DMS114 treated with DMSO at 0.1 percent for 48 hours (cell line): ENCODE measurements at regions not wholly inside any gene's neighbourhood (a gene's known extent, or its start where the extent isn't known, plus 50 kb on each side); places are given as distances from the start of the nearest gene placed in this dataset.
"Not testable (repeated sequence)": the region's sequence is repeated elsewhere in the genome, so short reads cannot be mapped to it uniquely, and the experiment has no call there.

Source experiments
- DNase-seq: peaks from one replicate; lab custom pipeline; 2025; ENCODE audit not compliant: unreplicated experiment; lab: John Stamatoyannopoulos, UW

DNA sequence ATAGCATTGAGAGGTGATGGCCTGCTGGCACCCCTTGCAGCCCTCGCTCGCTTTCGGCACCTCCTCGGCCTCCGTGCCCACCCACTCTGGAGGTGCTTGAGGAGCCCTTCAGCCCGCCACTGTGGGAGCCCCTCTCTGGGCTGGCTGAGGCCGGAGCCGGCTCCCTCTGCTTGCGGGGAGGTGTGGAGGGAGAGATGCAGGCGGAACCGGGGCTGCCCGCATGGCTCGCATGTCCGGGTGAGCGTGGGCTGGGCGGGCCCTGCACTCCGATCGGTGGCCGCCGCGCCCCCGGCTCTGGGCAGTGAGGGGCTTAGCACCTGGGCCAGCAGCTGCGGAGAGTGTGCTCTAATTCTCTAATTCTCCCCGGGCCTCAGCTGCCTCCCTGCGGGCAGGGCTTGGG lies 101.1 kb downstream of the KIF4B start:
- no peak for DNase-seq

DNA sequence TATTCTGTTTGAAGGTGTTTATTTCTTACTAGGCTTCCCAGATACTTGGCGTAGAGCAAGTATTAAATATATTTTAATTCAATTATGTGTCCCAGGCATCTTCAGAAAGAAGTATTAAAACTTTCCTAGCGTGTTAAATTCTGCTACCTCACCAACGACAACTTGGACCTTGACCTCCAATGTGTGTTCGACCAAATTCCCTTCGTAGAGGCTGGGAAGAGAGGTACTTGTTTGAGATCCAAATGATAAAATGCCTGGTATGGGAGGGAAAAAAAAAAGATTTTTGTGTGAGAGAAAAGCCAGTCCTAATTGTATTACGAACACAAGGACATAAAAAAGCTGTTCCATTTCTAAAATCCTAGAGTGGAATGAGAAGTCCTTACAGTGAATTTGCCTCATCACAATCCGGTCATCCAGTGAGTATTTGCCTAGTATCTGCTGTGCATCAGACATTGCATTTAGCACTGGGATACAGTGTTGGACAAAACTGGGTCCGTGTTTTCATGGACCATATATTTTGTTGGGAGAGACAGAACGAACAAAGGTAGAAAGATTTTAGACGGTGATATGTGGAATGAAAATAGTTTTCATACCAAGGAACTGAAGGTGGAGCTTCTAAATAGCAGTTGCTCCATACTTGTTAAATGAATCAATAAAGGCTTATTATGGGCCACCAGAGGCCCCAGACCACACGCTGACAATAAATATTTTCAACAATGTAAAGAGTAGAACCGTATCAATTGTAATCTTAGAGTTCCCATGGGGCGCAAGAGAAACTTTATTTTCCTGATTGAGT lies 103.1 kb downstream of the KIF4B start:
- DNase-seq = no peak

DNA sequence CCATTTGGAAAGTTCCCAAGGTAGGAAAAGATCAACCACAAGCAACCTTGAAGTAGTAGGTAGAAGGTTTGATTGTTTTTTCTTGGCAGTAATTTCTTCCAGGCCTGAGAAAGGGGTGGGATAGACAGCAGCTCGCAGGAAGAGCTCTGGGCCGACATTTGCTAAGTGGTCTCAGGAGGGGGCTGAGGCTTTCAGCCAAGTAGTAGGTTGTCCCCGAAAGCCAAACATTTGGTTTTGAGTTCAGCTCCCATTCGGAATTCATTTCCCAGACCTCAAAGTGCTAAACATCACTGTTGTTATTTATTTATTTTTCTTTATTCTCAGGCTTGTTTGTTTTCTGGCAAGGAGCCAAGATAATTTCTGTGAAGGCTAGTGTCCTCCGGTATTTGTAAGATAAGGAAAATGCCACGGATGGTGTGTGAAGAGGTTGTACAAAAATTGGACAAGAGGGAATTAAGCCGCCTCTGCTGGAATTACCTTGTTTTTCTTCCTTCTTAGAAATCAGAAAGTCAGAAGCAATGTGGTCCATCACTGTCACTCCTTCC lies 112.1 kb downstream of the KIF4B start:
- no peak for DNase-seq

DNA sequence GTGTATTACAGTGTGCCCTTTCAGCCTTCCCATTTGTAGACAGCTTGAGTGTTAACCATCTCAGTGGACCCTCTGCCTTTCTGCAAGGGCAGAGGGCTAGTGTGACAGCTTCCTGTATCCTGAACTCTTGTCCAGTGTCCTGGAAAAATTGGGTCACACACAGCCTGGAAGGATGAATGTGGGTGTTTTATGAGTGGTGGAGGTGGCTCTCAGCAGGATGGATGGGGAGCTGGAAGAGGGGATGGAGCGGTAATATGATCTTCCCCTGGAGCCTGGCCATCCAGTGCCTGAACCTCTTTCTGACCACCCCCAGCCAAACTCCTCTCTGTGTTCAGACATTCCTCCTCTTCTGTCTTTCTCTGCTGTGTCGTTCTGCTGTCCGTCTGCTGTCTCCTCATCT lies 113.0 kb downstream of the KIF4B start:
- DNase-seq = no peak

DNA sequence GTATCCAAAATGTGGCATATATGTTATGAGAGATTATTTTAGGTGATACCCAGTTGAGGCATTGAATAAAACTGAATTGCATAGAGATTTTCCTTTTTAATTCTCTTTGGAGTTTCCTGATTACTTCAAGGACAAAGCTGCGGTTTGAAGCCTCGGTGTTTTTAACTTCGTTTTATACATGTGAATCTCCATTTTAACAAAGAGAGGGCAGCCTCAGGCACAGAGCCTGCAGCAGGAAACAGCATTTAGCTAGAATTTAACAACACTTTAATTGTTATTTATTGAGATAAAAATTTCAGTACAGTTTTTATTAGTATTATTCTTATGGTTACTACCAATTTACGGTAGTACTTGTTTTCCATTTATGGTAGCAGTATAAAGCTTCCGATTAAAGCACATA lies 114.0 kb downstream of the KIF4B start:
- no peak for DNase-seq

DNA sequence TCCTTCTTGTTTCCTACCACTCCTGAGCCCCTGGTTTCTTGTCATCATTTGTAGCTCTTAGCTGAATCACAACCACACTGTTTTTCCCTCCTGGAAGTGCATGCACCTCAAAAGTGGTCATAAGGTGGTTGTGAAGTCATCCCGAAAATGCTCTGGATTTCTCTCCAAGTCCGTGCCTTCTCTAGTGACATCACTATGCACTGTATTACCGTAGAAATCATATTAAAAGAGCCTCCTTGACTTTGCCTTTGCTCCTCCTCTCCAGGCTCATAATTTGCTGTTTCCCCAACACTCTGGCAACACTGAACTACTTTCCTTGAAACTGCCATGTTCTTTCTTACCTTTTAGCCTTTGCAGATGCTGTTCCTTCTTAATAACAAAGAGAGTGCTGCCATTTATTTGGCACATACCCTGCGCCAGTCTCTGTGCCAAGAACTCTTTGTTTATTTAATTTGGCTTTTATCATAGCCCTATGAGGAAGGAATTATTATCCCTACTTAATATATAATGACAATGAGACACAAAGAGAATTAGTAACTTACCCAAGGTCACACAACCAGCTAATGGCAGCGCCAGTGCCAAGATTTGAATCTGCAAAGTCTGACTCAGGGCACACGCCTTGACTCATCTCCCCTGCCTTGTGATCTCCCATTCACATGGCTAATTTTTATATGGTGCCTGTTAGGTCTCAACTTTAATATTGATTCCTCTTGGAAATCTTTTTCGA lies 115.4 kb downstream of the KIF4B start:
- no peak for DNase-seq

DNA sequence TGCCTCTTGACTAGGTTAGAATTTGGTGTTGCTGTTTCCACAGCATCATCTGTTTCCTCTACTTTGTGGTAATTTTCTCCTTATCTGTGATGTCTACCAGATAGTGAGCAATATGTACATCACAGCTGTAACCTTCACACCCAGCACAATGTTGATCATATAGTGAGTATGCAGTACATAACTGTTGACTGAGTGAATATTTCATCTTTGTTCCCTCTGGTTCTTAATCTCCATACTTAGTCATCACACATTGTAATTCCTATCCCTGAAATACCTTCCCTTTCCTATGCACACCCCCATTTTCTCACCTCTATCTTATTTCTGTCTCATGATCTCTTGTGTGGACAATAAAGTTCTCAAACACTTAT lies 115.9 kb downstream of the KIF4B start:
- no peak for DNase-seq

DNA sequence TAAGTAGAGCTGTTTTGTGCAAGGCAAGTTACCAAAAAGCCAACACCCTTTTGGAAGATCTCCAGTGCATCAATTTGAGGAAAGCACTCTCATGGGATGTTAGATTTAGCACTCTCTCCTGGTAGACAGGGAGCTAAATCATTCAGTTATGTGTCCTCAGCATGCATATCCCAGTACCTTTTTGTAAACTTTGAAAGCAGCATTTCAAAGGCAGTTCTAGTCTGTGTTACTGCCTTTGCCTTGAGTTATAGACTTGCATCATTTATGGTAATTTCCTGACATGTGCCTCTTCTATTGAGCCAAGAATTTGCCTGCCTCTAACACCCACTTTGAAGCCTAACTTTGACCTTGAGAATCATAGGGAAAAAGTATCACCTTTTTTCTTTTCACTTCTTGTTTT lies 120.6 kb downstream of the KIF4B start:
- DNase-seq = no peak

DNA sequence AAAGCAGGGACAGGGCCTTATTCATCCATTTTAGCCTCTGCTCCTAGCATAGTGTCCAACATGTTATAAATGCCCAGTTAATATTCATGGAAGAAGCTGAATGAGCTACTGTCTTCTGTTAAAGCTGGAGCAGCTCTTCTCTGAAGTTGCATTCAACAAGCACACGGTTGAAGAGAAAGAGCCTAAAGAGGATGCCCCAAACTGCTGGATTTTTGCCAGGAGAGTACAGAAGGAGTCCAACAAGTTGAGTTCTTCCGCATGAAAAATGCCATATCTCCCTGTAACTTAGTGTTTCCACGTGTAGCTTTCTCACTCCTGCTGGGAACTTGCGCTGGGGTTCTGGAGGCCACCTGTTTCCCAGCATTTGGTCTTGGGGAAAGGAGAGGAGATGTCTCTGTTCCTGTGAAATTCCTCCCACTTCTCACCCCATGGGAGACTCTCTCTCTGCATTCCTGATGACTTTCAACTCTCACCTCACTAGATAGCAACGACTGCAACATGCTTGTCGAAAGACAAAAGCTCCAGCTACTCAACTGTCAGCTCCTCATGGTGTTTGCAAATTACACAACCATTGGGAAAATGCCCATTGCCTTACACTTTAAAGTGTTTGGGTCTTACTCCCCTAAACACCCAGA lies 122.8 kb downstream of the KIF4B start:
- no peak for DNase-seq

DNA sequence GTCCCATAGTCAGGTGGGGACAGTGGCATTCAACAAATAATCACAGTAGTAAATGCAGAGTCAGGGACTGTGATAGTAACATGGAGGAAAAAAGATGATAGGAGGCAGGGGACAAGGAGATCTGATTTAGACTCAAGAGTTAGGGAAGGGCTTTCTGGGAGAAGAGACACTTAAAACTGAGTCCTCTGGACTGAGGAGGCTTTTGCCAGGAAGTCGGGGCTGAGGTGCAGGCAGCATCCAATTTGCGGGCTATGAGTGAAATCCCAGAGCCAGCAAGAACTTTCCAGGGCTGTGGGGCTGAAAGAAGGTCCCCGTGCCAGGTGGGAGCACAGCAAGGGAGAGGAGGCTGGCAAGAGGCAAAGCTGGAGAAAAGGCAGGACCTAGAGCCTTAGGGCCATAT lies 124.1 kb downstream of the KIF4B start:
- no peak for DNase-seq

DNA sequence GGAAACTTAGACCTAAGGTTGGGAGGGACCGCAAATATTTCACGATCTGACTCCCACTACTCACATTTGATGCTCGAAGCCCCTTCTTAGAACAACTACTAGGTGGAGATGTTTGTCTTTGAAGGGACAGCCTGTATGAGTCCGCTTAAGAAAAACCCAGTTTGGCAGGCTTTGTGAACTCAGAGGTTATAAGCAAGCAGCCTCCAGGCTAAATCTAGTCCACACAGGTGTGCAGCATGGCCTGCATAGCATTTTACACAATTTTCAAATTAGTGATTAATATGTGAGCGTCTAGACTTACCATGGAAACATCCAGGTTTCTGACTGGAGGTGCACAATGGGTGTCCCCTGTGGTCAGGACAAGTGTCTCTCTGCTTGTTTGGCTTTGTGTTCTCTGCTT lies 127.1 kb downstream of the KIF4B start:
- no peak for DNase-seq

DNA sequence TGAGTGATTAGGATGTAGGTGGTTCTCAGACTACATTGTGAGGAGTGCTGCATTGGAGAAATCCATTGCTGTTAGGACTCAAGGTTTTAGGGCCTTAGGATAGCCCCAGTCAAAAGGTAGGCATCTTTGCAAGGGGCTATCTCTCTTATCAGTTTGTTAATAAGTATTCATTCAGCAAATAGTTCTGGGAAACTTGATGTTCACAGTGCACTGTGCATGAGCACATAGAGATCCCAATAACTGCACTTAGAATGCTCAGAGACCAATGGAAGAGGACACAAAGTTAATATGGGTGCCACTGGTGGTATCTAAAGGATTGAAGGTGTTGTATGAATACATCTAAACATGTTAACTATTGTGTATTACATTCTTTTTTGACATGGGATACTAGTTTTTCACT lies 131.4 kb downstream of the KIF4B start:
- DNase-seq = no peak

DNA sequence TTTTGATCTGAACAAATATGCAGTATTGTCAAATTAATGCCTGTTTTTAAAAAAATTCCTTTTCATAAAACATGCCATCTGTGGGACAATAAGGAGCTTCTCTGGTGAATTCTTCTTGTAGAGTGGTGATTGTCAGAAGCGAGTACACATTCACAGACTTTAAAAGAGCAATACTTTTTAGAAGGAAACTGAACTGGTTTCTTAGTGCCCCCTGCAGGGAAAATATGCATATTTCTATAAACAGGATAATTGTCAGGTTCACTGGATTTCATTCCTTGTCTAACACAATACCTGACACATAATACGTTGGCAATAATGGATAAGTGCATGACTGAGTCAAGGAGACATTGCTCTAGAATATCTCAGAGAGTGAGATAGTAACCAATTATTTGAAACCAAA lies 133.7 kb downstream of the KIF4B start:
- no peak for DNase-seq

DNA sequence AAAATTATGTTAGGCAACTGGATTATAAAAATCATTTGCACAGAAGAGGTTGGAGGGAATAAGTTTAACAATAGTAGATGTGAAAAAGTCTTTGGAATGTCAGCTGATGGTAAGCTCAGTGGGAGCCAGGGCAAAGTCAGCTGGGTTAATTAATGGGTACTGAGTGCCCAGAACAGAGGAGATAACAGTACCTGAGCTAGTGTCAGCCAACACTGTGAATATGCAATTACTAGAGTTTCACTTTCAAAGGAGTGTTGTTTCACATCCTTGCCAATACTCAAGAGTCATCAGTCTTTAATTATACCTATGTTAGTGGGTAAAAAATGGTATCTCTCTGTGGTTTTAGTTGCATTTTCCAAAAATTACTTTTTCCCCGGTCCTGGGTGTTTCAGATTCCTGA lies 135.1 kb downstream of the KIF4B start:
- no peak for DNase-seq

DNA sequence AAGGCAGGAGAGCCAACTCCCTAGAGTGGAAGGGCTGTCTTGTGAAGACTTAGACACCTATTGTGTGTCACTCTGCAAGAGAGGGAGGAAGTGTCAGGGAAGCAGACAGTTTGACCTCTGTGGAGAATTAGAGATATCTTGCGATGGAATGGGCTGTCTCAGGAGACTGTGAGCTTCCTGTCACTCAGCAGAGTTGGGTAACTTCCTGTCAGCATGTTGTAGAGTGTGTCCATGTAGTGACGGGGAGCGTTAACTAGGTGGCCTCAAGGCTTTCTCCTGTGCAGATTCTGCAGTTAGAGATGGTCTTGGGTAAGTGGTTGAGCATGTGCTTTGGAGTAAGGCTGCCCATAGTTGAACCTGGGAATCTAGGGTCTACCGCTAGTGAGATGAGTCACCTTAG lies 136.5 kb downstream of the KIF4B start:
- DNase-seq = no peak

DNA sequence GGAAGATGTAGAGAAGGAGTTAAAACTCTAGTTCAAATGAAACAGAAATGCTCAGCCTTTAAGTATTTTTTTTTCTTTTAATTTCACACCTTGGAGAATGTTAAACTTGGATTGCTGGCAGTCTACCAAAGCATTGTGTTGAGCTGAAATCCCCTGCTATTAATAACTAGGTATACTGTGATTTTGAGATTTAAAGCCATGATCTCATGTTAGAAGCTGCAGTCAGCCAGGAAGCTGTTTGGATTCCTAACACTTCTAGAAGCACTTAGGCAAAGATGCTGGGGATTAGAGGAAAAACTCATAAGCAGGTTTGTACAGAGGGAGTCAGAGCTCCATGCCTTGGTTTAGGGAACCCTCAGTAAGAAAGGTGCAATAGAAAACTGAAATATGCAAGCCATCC lies 141.4 kb downstream of the KIF4B start:
- DNase-seq = no peak

DNA sequence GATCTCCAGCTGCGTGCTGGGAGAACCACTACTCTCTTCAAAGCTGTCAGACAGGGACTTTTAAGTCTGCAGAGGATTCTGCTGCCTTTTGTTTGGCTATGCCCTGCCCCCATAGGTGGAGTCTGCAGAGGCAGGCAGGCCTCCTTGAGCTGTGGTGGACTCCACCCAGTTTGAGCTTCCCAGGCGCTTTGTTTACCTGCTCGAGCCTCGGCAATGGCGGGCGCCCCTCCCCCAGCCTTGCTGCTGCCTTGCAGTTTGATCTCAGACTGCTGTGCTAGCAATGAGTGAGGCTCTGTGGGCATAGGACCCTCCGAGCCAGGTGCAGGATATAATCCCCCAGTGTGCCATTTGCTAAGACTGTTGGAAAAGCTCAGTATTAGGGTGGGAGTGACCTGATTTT lies 149.5 kb downstream of the KIF4B start:
- DNase-seq = not testable (repeated sequence)

DNA sequence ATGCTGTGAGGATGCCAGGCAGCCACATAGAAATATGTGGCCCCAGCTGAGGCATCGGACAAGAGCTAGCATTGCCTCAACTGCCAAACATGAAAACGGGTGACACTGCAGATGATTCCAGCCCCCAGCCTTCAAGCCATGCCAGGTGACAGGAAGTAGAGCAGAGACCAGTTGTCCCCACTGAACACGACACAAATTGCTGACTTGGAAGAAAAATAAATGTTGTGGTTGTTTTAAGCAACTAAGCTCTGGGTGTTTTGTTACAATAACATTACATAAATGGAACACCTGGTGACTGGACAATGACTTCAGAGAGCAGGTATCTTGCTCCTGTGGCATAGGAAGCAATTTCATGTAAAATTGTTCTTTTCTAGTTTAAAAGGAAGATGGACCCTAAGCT lies 154.2 kb downstream of the KIF4B start:
- DNase-seq = no peak

DNA sequence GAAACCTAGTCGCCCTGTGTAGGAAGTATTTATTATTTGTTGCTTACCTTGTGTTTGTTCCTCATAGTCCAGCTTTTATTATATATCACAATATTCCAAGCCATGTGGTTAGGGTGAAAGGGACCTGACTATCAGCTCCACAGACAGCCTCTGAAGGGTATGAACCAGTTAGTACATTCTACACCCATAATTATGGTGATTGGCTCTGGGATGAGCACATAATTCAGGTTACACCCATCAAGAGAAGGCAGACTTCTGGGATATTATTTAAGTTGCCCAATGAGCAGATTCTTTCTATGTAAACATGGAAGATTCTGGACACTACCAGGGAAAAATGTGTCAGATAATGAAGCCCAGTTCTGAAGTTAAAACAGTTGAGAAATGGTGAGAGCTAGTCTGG lies 168.0 kb downstream of the KIF4B start:
- DNase-seq = no peak

DNA sequence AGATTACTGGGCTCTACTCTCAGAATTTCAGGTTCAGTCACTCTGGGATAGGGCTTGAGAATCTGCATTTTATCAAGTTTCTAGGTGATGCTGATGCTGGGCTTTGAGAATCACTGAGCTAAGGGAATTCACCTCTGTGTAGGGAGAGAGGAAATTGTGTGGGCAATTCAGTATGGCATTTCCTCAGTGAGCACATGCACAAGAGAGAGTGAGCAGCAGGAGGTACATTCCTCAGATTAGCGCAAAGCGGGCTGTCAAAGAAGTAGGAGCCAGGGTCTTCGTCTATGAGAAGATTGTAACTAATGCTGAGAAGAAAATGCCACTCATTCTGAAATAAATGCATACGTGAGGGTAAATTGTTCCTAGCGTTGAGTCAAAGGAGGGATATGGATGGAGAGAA lies 175.9 kb downstream of the KIF4B start:
- no peak for DNase-seq

DNA sequence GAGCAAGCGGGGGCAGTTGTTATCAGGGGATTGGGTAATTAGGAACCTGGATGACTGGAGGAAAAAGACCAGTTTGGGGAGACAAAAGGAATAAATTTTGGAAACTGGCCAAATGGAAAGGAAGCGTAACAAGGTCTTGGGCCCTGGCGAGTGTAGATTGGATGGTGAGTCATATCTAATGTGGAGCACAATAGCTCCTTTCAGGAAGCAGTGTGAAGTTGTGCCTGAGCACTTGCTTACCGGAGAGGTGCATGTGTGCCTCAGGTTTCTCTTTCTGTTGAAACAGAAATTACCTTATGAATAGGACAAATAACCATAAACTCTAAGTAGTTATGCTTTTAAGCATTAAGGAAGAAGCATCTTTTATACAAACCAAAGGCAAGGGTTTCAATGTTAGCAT lies 176.4 kb downstream of the KIF4B start:
- DNase-seq = no peak

DNA sequence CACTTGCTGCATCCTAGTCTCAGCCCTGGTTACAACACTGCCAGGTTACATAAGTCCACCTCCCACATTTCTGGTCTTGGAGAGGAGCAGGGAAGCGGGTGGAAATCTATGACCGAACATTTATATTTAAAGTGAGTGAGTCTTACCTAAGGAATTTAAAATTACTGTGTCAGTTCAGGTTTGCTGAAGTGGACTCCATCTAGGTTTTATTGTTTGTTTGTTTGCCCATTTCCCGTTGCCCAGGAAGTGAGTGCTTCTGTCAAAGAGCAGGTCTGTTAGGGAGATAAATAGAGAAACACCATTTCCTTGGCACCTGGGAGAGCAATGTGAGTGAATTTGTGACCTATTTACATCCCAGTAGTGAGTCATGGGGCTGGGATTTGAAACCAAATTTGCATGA lies 179.5 kb downstream of the KIF4B start:
- no peak for DNase-seq
